HEK293T (cell line): ENCODE measurements at regions not wholly inside any gene's neighbourhood (a gene's known extent, or its start where the extent isn't known, plus 50 kb on each side); places are given as distances from the start of the nearest gene placed in this dataset.

Experiments
- CTCF ChIA-PET: fragments of 350-600 bp; formaldehyde crosslinking; extraction: SDS; loops from one replicate; lab custom pipeline; 2021; ENCODE audit warnings: antibody characterized with exemption, inconsistent platforms; lab: Yijun Ruan, JAX
- POLR2A ChIA-PET: fragments of 350-600 bp; formaldehyde crosslinking; extraction: SDS; loops from one replicate; lab custom pipeline; 2020; ENCODE audit warnings: antibody characterized with exemption, inconsistent platforms; lab: Yijun Ruan, JAX
- DNase-seq: peaks from one replicate; pipeline ENCODE4 v3.0.0; 2012; ENCODE audit warnings: mixed read lengths; ENCODE audit errors: extremely low spot score
- ARNT ChIP-seq: fragments of 450-650 bp; IDR thresholded peaks from 2 replicates; pipeline ENCODE4 v1.6.1; 2017; ENCODE audit warnings: mild to moderate bottlenecking
- BHLHE40 ChIP-seq: fragments of 450-650 bp; IDR thresholded peaks from 2 replicates; pipeline ENCODE4 v1.6.1; 2016; ENCODE audit warnings: mild to moderate bottlenecking, moderate library complexity, borderline replicate concordance
- CTBP1 ChIP-seq: fragments of 450-650 bp; IDR thresholded peaks from 2 replicates; pipeline ENCODE4 v1.6.1; 2016; ENCODE audit warnings: borderline replicate concordance
- ELF4 ChIP-seq: fragments of 450-650 bp; IDR thresholded peaks from 2 replicates; pipeline ENCODE4 v1.6.1; 2017; ENCODE audit warnings: antibody characterized with exemption
- FOXA1 ChIP-seq: fragments of 450-650 bp; IDR thresholded peaks from 2 replicates; pipeline ENCODE4 v1.6.1; 2016; ENCODE audit warnings: mild to moderate bottlenecking
- FOXK2 ChIP-seq: fragments of 450-650 bp; IDR thresholded peaks from 2 replicates; pipeline ENCODE4 v1.6.1; 2016; ENCODE audit warnings: mild to moderate bottlenecking
- FOXM1 ChIP-seq: fragments of 450-650 bp; IDR thresholded peaks from 2 replicates; pipeline ENCODE4 v1.6.1; 2017; ENCODE audit warnings: mild to moderate bottlenecking, borderline replicate concordance
- HDGF ChIP-seq: fragments of 450-650 bp; IDR thresholded peaks from 2 replicates; pipeline ENCODE4 v1.6.1; 2017; ENCODE audit warnings: antibody characterized with exemption, borderline replicate concordance
- L3MBTL2 ChIP-seq: fragments of 450-650 bp; conservative IDR thresholded peaks from 2 replicates; pipeline ENCODE4 v1.6.1; 2016; ENCODE audit warnings: mild to moderate bottlenecking
- LEF1 ChIP-seq: fragments of 450-650 bp; IDR thresholded peaks from 2 replicates; pipeline ENCODE4 v1.6.1; 2017; ENCODE audit warnings: mild to moderate bottlenecking, borderline replicate concordance
- NFRKB ChIP-seq: fragments of 450-650 bp; IDR thresholded peaks from 2 replicates; pipeline ENCODE4 v1.6.1; 2016; ENCODE audit warnings: mild to moderate bottlenecking, moderate library complexity
- PKNOX1 ChIP-seq: fragments of 450-650 bp; IDR thresholded peaks from 2 replicates; pipeline ENCODE4 v1.6.1; 2016
- SP1 ChIP-seq: fragments of 450-650 bp; IDR thresholded peaks from 2 replicates; pipeline ENCODE4 v1.6.1; 2017
- SUZ12 ChIP-seq: fragments of 450-650 bp; IDR thresholded peaks from 2 replicates; pipeline ENCODE4 v1.6.1; 2016; ENCODE audit warnings: mild to moderate bottlenecking
- TARDBP ChIP-seq: fragments of 450-650 bp; IDR thresholded peaks from 2 replicates; pipeline ENCODE4 v1.6.1; 2016
- ZNF384 ChIP-seq: fragments of 450-650 bp; IDR thresholded peaks from 2 replicates; pipeline ENCODE4 v1.6.1; 2016

- ChIA-PET CTCF (no interaction called here), POLR2A (no interaction called here)
- DNase-seq, result no peak
- TF ChIP-seq ZNF384 (no peak), L3MBTL2 (no peak), FOXA1 (no peak), LEF1 (no peak), ARNT (no peak), PKNOX1 (no peak), SP1 (no peak), CTBP1 (no peak)
These were observed 286.5 kb upstream of the RTL1 start for GRCh38 chr14:101189962-101190560.

GRCh38 chr14:101191101-101191720, 287.7 kb upstream of the RTL1 start:
- no peak for DNase-seq
- ChIA-PET CTCF (no interaction called here), POLR2A (no interaction called here)
- TF ChIP-seq CTBP1, result no peak
- TF ChIP-seq ELF4, result no peak

GRCh38 chr14:101191721-101192660, 288.5 kb upstream of the RTL1 start:
- no peak for DNase-seq
- ChIA-PET CTCF (no interaction called here), POLR2A (no interaction called here)

GRCh38 chr14:101192661-101193000, 289.1 kb upstream of the RTL1 start:
- TF ChIP-seq SP1 (no peak), NFRKB (no peak), ELF4 (no peak), HDGF (no peak), PKNOX1 (no peak), CTBP1 (no peak), L3MBTL2 (no peak), FOXK2 (no peak), LEF1 (no peak), TARDBP (no peak), SUZ12 (no peak), FOXA1 (no peak), ARNT (no peak), FOXM1 (no peak), ZNF384 (no peak), BHLHE40 (no peak)
- CTCF ChIA-PET, result no interaction called here
- DNase-seq, result no peak
- POLR2A ChIA-PET, result no interaction called here

More at GRCh38 chr14:101191721-101192660, 288.5 kb upstream of the RTL1 start:
- no peak for TF ChIP-seq FOXM1
- no peak for TF ChIP-seq ZNF384
- no peak for TF ChIP-seq TARDBP
- no peak for TF ChIP-seq PKNOX1
- no peak for TF ChIP-seq LEF1
- TF ChIP-seq NFRKB, result no peak
- TF ChIP-seq HDGF, result no peak
- TF ChIP-seq L3MBTL2, result no peak
- no peak for TF ChIP-seq ELF4
- TF ChIP-seq SUZ12, result no peak
- TF ChIP-seq FOXK2, result no peak

GRCh38 chr14:101193106-101193844, 289.8 kb upstream of the RTL1 start:
- DNase-seq, result no peak
- POLR2A ChIA-PET, result no interaction called here
- CTCF ChIA-PET, result no interaction called here
- TF ChIP-seq FOXM1 (no peak), FOXK2 (no peak), CTBP1 (no peak), ZNF384 (no peak), SP1 (no peak), ELF4 (no peak), LEF1 (no peak), SUZ12 (no peak), BHLHE40 (no peak), PKNOX1 (no peak), FOXA1 (no peak), ARNT (no peak)
